Thymus (tissue), 11 donors: ENCODE measurements at regions not wholly inside any gene's neighbourhood (a gene's known extent, or its start where the extent isn't known, plus 50 kb on each side); places are given as distances from the start of the nearest gene placed in this dataset.

Source experiments
- DNase-seq, 9 donors: peaks; one replicate each; pipeline ENCODE4 v3.0.0-alpha.2; 2013; ENCODE audit warnings: low spot score in 9 of 9, low read depth in 6 of 9, missing footprints in 1 of 9
- H3K27ac ChIP-seq, 2 donors: one replicate each; pipeline ENCODE4 v1.5.1; 2013; ENCODE audit warnings: control low read depth in 1 of 2, low read depth in 1 of 2, low read length in 1 of 2, mild to moderate bottlenecking in 1 of 2, moderate library complexity in 1 of 2
- H3K27me3 ChIP-seq, 2 donors: one replicate each; pipeline ENCODE4 v1.5.1; 2013; ENCODE audit warnings: low read length in 1 of 2; ENCODE audit not compliant: control insufficient read depth in 2 of 2, insufficient read depth in 1 of 2
- H3K36me3 ChIP-seq, 2 donors: one replicate each; pipeline ENCODE4 v1.5.1; 2013; ENCODE audit warnings: low read length in 1 of 2, mild to moderate bottlenecking in 1 of 2, moderate library complexity in 1 of 2; ENCODE audit not compliant: control insufficient read depth in 2 of 2, insufficient read depth in 2 of 2
- H3K4me1 ChIP-seq, 2 donors: one replicate each; pipeline ENCODE4 v1.5.1; 2013; ENCODE audit warnings: low read length in 2 of 2; ENCODE audit not compliant: control insufficient read depth in 2 of 2, insufficient read depth in 2 of 2
- H3K4me3 ChIP-seq, 2 donors: one replicate each; pipeline ENCODE4 v1.5.1; 2013; ENCODE audit warnings: low read length in 2 of 2, control low read depth in 1 of 2, mild to moderate bottlenecking in 1 of 2
- H3K9me3 ChIP-seq, 2 donors: one replicate each; pipeline ENCODE4 v1.5.1; 2013; ENCODE audit warnings: low read length in 1 of 2, mild to moderate bottlenecking in 1 of 2; ENCODE audit not compliant: control insufficient read depth in 2 of 2, insufficient read depth in 1 of 2
- WGBS: extraction: QIAGEN DNeasy Blood & Tissue Kit; methylation state at CpG from one replicate; pipeline ENCODE4 v1.1.7; 2013; 5-methylcytosine and 5-hydroxymethylcytosine counted together
- donor health status: healthy.

GRCh38 chrX:39904816-39905537 lies 192.8 kb downstream of the BCOR start:
- Histone ChIP-seq H3K4me1 (peaks cover 2 to 35% of the 10 kb centered on the region in 2 donors), H3K4me3 (no peak overlapping the region), H3K27ac (no peak overlapping the region), H3K9me3 (peaks cover 0 to 3% of the 10 kb centered on the region in 2 donors), H3K36me3 (no peaks in the 10 kb centered on the region), H3K27me3 (peaks cover 0 to 3% of the 10 kb centered on the region in 2 donors)
- 83% methylated on average over 21 of the region's 21 CpGs for WGBS
- peak in 1 of 9 donors; percentile 29 for DNase-seq

GRCh38 chrX:39905538-39905891 lies 192.2 kb downstream of the BCOR start:
- WGBS = 41% methylated on average over 14 of the region's 14 CpGs
- H3K27ac ChIP-seq = no peak overlapping the region
- DNase-seq = peak in 3 of 9 donors; percentile 9 to 47 (median 14)
- no peaks in the 10 kb centered on the region for H3K36me3 ChIP-seq
- H3K9me3 ChIP-seq = peaks cover 0 to 3% of the 10 kb centered on the region in 2 donors
- H3K27me3 ChIP-seq = no peaks in the 10 kb centered on the region
- H3K4me1 ChIP-seq = peaks cover under 1 to 30% of the 10 kb centered on the region in 2 donors
- H3K4me3 ChIP-seq = no peak overlapping the region

- H3K9me3 ChIP-seq = peaks cover 0 to 3% of the 10 kb centered on the region in 2 donors
- no peaks in the 10 kb centered on the region for H3K36me3 ChIP-seq
- H3K4me1 ChIP-seq = peaks cover 0 to 26% of the 10 kb centered on the region in 2 donors
- DNase-seq = no peak
- no peak overlapping the region for H3K27ac ChIP-seq
- WGBS = 74% methylated on average over 11 of the region's 11 CpGs
- H3K4me3 ChIP-seq = no peak overlapping the region
- H3K27me3 ChIP-seq = no peaks in the 10 kb centered on the region
These were observed 191.8 kb downstream of the BCOR start for GRCh38 chrX:39905946-39906345.

- H3K4me3 ChIP-seq = no peak overlapping the region
- no peak for DNase-seq
- H3K36me3 ChIP-seq = no peaks in the 10 kb centered on the region
- peaks cover 0 to 3% of the 10 kb centered on the region in 2 donors for H3K9me3 ChIP-seq
- H3K27me3 ChIP-seq = no peaks in the 10 kb centered on the region
- H3K27ac ChIP-seq = no peak overlapping the region
- H3K4me1 ChIP-seq = peaks cover 0 to 20% of the 10 kb centered on the region in 2 donors
- WGBS = 90% methylated on average over 16 of the region's 16 CpGs
These were observed 189.6 kb downstream of the BCOR start for GRCh38 chrX:39907964-39908661.

GRCh38 chrX:39909996-39910395 lies 187.8 kb downstream of the BCOR start:
- H3K27ac ChIP-seq = no peak overlapping the region
- WGBS = 95% methylated on average over 5 of the region's 5 CpGs
- DNase-seq = no peak

GRCh38 chrX:39910651-39911050 lies 187.1 kb downstream of the BCOR start:
- WGBS = 97% methylated on average over 17 of the region's 17 CpGs
- Histone ChIP-seq H3K4me3 (no peak overlapping the region), H3K4me1 (peaks cover 0 to 10% of the 10 kb centered on the region in 2 donors), H3K27ac (no peak overlapping the region), H3K36me3 (no peaks in the 10 kb centered on the region), H3K9me3 (peaks cover 0 to 5% of the 10 kb centered on the region in 2 donors), H3K27me3 (no peaks in the 10 kb centered on the region)
- DNase-seq = no peak

More at GRCh38 chrX:39909996-39910395, 187.8 kb downstream of the BCOR start:
- no peaks in the 10 kb centered on the region for H3K36me3 ChIP-seq
- no peak overlapping the region for H3K4me3 ChIP-seq
- peaks cover 0 to 16% of the 10 kb centered on the region in 2 donors for H3K4me1 ChIP-seq
- H3K9me3 ChIP-seq = peaks cover 0 to 5% of the 10 kb centered on the region in 2 donors
- H3K27me3 ChIP-seq = no peaks in the 10 kb centered on the region

GRCh38 chrX:39911278-39911897 lies 186.4 kb downstream of the BCOR start:
- Histone ChIP-seq H3K36me3 (no peaks in the 10 kb centered on the region), H3K27ac (no peak overlapping the region), H3K4me1 (peaks cover 0 to 2% of the 10 kb centered on the region in 2 donors), H3K27me3 (no peaks in the 10 kb centered on the region), H3K9me3 (peaks cover 0 to 5% of the 10 kb centered on the region in 2 donors), H3K4me3 (no peak overlapping the region)
- DNase-seq = no peak
- WGBS = 95% methylated on average over 14 of the region's 14 CpGs

- Histone ChIP-seq H3K27me3 (no peaks in the 10 kb centered on the region), H3K4me3 (no peak overlapping the region), H3K36me3 (no peaks in the 10 kb centered on the region), H3K27ac (no peak overlapping the region), H3K4me1 (no peaks in the 10 kb centered on the region), H3K9me3 (peaks cover 0 to 5% of the 10 kb centered on the region in 2 donors)
- DNase-seq = no peak
- 97% methylated on average over 7 of the region's 7 CpGs for WGBS
These were observed 185.6 kb downstream of the BCOR start for GRCh38 chrX:39912126-39912525.

- Histone ChIP-seq H3K4me3 (no peak overlapping the region), H3K9me3 (peaks cover 0 to 5% of the 10 kb centered on the region in 2 donors), H3K36me3 (no peaks in the 10 kb centered on the region), H3K27me3 (no peaks in the 10 kb centered on the region), H3K4me1 (no peaks in the 10 kb centered on the region), H3K27ac (no peak overlapping the region)
- WGBS = 92% methylated on average over 3 of the region's 3 CpGs
- DNase-seq = no peak
These were observed 182.7 kb downstream of the BCOR start for GRCh38 chrX:39915081-39915480.
